ENCODE measurements at regions not wholly inside any gene's neighbourhood (a gene's known extent, or its start where the extent isn't known, plus 50 kb on each side); places are given as distances from the start of the nearest gene placed in this dataset.
A peak's percentile ranks its signal among the peaks of the same experiment; 100 is the strongest.
"Not testable (repeated sequence)": the region's sequence is repeated elsewhere in the genome, so short reads cannot be mapped to it uniquely, and the experiment has no call there.

- DNase-seq: no peak
These were observed 199.8 kb upstream of the CNTNAP2 start for GRCh38 chr7:145916776-145917175.

- DNase-seq: no peak
These were observed 200.9 kb upstream of the CNTNAP2 start for GRCh38 chr7:145915679-145916078.

DNA sequence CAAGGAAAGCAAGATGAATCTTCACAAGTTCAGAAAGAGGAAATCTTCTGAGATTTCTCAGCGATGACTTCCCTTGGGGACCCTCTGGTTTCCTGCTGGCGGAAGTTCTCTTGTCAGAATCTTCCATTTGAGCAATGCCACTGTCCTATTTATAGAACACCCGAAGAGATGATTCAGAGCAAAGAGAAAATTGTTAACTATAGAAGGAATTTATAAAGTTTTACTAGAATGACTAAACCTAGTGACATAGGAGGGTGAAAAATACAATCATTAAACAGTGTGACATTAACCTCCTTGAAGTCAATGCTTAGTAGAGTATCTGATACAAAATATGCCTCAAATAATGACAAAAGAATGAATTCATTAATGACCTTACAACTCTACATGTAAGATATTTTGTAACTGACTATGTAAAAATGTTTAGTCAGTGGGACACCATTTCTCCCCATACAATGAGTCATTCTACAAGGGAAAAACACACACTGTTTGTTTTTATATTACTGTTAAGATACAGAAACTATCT is 206.5 kb upstream of the CNTNAP2 start:
- peak; percentile 16 for DNase-seq

GRCh38 chr7:145903658-145904057 is 212.9 kb upstream of the CNTNAP2 start:
- no peak for DNase-seq

DNA sequence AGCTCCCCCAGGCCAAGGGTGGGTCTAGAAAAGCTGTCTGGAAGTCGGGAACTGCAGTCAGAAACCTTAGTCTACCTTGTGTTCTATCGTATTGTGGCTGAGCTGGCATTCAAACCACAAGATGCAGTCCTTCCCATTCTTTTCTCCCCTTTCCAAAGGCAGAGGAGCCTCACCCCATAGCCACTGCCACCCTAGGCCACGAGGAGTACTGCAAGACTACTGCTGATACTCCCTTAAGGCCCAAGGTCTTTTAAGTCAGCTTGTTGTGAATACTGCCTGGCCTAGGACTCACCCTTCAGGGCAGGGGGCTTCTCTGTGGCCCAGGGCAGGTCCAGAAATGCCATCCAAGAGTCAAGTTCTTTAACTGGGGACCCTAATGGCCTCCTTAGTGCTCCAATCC is 214.5 kb upstream of the CNTNAP2 start:
- no peak for DNase-seq

DNA sequence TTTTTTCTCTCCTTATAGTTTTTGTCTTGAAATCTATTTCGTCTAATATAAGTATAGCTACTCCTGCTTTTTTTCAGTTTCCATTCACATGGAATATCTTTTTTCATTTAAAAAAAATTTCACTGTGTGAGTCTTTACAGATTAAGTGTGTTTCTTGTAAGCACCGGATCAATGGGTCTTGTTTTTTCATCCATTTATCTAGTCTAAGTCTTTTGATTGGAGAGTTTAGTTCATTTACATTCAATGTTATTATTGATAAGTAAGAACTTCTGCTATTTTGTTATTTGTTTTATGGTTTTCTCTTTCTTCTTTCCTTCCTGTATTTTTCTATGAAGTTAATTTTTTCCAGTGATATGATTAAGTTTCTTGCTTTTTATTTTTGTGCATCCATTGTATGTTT is 216.7 kb upstream of the CNTNAP2 start:
- no peak for DNase-seq

- DNase-seq: no peak
These were observed 222.6 kb upstream of the CNTNAP2 start for GRCh38 chr7:145893925-145894535.

GRCh38 chr7:145884716-145885514 is 231.7 kb upstream of the CNTNAP2 start:
- no peak for DNase-seq

DNA sequence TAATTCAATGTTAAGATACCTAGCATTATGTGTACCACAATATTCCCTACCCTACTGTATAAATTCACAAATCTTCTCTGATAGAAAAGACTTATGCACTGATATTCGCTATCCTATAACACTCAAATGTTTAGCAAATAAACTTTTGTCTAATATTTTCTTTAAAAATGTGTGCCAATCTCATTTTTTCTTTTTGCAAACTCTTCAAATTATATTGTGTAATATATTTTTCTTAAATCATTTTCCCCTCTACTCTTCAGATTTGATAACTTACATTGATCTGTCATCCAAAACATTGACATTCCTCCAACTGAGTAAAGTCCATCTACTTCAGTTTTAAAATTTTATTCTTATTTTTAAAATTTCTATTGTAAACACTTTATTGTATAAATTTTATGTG is 240.2 kb upstream of the CNTNAP2 start:
- no peak for DNase-seq

- DNase-seq: no peak
These were observed 241.3 kb upstream of the CNTNAP2 start for GRCh38 chr7:145875267-145875666.

DNA sequence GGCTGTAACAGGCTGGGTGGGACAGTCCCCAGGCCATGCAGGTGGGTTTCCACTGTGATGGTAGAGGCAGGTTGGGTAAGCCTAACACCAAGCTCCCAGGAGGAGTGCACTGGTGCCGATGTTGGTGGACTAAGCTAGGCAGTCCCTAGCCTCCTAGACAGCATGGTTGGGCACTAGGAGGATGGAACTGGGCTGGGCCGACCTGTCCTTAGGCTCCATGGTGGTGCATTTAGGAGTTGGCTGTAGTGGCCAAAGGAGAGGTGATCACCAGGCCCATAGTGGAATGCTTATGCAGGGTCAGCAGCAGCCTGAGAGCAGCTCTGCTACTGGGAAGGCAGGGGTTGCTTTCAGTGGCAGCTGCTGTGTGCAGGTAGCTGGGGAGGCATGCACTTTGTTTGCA is 247.7 kb upstream of the CNTNAP2 start:
- no peak for DNase-seq

- DNase-seq: no peak
These were observed 254.4 kb upstream of the CNTNAP2 start for GRCh38 chr7:145862212-145862611.

DNA sequence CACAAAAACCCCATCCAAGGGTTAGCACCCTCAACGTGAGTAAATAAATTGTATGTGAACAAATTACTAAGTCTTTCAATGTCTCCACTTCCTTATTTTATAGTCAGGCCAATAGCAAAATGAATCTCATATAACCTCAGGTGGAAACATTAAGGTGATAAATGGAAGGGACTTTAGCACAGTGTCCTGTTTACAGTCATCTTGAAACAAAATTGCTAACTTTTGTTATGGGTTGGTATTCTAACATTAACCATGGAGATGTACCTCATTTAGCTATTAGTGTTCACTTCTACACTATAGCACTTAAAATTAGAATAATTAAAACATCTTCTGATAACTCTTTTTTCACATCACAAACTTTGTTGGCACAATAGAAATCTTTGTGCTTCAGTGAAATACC is 255.8 kb upstream of the CNTNAP2 start:
- no peak for DNase-seq

DNA sequence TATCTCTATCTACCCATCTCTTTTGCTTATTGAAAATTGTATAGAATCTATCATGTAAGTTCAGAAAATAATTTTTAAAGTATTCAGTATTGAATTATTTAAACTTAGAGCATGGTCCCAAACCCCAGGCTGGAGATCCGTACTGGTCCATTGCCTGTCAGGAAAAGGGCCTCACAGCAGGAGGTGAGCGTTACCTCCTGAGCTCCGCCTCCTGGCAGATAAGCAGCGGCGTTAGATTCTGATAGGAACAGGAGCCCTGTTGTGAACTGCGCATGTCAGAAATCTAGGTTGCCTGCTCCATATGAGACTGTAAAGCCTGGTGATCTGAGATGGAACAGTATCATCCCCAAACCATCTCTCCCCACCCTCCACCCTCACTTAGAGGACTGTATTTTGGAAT is 266.0 kb upstream of the CNTNAP2 start:
- no peak for DNase-seq

- no peak for DNase-seq
These were observed 267.9 kb upstream of the CNTNAP2 start for GRCh38 chr7:145848691-145849090.

GRCh38 chr7:145845345-145845744 is 271.3 kb upstream of the CNTNAP2 start:
- no peak for DNase-seq

- no peak for DNase-seq
These were observed 276.8 kb upstream of the CNTNAP2 start for GRCh38 chr7:145839814-145840213.

DNA sequence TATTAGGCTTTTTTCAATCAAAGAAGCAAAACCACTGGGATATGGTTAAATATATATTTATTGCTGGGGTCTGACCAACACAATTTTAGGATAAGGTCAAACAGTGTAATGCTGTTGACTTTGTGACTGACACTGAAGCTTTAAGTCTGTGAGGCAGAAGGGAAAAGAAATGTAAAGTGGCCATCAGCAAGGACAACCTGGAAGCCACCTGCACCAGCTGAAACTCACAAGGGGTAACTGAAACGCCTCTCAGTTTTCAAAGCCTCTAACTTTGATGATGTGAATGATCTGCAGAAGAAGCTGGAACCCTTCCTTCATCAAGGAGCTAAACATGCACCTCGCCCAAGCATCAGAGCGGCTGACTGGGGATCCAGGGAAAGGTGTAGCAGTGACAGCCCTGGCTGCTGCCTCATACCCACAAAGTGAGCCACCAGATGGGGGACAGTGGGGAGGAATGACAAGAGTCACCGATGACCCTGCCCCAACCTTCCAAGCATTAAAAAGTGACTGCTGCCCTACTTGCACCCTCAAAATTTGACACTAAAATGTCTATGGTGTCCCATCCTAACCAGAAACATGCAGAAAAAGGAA is 284.9 kb upstream of the CNTNAP2 start:
- DNase-seq: no peak

DNA sequence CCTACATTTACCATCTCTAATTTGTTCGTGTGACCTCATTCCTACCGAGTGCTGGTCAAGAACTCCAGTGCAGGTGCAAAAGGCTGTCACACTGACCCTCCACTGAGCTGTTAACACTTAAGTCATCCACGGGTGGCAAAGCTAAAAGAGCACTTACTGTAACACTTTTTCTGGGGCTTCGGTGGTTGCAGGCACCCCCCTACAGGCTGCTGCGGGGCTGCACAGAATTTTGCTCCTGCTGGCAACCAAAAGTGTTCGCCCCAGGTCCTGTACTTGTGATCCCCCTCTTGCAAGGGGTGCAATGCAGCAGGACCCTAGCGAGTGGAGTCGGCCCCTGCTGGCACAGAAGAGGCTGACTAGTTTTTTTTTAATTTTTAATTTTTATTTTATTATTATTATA is 298.9 kb upstream of the CNTNAP2 start:
- DNase-seq: no peak

- no peak for DNase-seq
These were observed 304.4 kb upstream of the CNTNAP2 start for GRCh38 chr7:145812218-145812617.

DNA sequence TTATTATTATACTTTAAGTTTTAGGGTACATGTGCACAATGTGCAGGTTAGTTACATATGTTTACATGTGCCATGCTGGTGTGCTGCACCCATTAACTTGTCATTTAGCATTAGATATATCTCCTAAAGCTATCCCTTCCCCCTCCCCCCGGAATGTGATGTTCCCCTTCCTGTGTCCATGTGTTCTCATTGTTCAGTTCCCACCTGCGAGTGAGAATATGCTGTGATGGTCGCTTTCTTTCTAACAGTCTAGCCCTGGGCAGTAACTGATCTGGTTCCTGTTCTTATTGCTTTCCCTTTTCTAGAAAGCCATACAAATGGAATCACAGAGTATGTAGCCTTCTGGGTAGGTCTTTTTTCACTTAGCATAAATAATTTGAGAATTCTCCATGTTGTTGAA is 311.1 kb upstream of the CNTNAP2 start:
- DNase-seq: not testable (repeated sequence)

DNA sequence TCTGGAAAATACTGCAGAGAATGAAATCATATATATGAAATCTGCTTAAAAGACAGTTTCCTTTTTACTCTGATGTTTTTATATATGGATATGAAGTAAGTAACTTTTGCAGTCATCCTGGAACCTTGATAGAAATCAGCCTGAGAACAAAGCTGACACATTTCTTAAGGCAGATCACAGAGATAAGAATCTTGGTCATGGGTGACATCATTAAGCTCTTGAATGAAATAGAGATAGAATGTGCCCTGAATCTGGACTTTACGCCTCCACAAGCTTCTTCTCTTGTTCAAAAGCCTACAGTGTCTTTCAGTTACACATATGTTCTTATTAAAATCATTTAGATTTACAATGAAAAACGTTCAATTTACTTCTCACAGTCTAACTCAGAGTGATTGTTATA is 319.1 kb upstream of the CNTNAP2 start:
- DNase-seq: no peak

DNA sequence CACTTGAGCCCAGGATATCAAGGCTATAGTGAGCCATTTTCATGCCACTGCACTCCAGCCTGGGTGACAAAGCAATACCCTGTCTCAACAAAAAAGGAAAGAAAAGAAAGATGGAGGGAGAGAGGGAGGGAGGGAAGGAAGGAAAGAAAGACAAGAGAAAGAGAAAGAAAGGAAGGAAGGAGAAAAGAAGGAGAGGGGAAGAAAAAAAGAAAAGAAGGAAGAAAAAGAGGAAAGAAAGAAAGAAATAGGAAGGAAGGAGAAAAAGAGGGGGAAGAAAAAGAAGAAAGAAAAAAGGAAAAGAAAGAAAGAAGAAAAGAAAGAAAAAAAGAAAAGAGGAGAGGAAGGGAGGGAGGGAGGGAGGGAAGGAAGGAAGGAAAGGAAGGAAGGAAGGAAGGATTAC is 321.5 kb upstream of the CNTNAP2 start:
- DNase-seq: no peak

Data from GF-D8 (cell line).